Ammon's horn (tissue), 1 donor: ENCODE measurements at regions not wholly inside any gene's neighbourhood (a gene's known extent, or its start where the extent isn't known, plus 50 kb on each side); places are given as distances from the start of the nearest gene placed in this dataset.
"Not testable (repeated sequence)": the region's sequence is repeated elsewhere in the genome, so short reads cannot be mapped to it uniquely, and the experiment has no call there.

Experiments
- DNase-seq: peaks from one replicate; pipeline ENCODE4 v3.0.0-alpha.2; 2016; ENCODE audit warnings: low spot score

DNA sequence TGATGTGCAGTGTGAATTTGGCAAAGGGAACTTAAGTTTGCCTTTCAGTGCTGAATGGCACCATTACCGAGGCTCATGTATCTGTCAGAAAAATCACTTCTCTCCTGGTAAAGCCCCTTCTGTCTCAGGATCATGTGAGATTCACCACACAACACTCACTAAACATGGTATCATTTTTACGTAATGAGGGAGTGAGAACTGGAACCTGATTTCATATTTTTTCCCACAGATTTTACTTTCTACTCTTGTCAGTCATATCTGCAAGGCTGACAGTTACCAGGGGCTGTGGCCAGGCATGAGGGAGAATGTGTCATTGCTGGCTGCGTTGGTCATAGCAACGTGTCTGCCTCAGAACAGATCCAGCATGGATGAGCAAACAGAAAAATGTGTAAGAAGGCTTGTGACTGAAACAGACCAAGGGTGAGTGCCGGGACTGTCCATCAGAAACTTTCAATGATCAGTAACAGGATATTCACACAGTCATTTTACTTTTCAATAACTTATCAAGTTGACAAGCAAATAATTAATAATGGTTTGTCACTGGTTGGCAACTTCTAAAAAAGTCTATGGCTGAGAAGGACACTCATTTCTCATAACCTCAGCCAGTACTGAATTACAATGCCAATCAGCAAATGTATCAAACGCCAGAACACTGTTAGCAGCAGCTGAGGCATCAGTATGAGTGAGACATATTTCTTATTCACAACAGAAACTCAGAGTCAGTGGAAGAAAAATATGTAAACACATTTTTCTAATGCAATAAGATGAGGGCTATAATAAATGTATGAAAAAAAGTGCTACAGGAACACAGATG lies 100.5 kb downstream of the CDC42EP3 start:
- no peak for DNase-seq

DNA sequence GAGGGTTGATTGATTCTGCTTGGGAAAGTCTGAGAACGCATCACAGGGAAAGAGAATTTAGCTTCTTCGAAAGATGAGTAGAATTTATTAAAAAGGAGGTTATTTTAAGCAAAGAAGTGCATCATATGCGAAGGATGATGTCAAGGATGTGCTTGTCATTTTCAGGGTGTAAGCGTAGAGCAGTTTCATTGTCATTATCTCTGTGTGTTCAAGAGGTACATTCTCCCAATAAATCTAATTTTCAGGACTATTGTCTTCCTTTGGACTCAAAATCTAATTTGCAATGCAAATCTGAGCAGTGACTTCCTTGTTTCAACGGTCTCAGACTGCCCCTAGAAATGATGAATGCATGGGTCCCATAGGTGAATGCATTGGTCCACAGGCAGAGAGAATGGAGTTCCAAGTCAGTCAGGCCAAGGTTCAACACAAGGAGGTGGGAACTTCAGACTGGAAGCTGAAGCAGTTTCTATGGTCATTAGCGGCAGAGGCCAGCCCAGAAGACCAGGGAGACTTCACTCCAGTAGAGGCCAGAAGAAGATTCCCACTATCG lies 99.8 kb downstream of the CDC42EP3 start:
- DNase-seq: no peak

DNA sequence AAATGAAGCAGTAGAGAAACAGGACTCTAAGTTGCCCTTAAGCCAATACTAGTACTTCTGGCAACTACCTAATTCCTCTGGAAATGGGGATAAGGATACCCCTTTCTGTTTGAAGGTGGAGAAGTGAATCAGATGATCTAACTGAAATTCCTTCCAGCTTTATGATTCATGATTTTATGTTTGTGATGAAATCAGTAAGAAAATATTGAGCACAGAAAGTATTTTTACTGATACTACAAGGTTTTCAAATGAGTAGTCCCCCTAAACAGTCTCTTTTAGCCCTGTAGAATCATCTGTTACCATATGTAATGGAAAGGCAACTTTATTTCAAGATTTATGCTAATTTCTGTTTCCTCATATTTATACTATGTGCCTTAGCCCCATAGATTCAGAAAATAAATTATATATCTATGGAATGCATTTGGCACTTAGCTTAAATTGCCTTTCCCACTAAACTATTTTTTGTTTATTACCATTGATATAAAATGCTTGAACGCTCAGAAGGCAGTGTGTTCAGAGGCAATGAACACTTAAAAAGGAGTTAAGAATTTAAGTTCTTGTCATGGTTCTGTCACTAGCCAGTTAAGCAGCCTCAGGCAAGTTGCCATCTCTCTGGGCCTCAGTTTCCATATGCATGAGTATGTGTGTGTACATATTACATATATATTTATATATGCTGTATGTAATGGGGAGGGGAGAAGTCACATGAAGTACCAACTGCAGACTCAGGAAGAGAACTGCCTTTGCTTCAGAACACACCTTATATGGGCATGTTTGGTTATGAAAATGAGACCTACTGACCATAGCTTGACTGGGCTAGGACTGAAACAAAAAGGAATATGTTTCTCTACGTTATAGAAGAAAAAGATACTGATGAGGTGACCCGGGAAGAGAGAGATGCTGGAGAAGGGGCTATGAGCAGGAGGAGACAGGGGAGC lies 97.7 kb downstream of the CDC42EP3 start:
- DNase-seq: no peak

DNA sequence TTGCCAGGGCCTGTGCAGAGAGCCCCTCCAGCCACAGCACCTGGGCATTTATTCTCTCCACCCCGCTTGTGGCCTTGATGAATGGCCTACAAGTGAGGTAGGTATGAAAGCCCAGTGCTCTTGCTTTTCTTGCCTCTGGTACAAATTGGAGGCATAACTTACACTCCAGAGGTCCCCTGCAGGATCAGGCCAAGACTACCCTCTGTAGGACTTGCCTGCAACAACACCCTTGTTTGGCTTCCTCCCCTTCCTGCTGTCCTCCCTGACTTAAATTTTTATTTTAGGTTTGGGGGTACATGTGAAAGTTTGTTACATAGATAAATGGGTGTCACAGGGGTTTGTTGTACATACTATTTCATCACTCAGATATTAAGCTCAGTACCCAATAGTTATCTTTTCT lies 95.7 kb downstream of the CDC42EP3 start:
- DNase-seq: no peak

DNA sequence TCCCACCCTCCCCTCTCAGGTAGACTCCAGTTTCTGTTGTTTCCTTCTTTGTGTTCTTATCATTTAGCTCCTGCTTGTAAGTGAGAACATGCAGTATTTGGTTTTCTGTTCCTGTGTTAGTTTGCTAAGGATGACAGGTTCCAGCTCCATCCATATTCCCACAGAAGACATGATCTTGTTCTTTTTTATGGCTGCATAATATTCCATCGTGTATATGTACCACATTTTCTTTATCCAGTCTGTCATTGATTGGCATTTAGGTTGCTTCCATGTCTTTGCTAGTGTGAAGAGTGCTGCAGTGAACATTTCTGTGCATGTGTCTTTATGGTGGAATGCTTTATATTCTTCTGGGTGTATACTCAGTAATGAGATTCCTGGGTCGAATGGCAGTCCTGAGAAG lies 95.2 kb downstream of the CDC42EP3 start:
- not testable (repeated sequence) for DNase-seq

DNA sequence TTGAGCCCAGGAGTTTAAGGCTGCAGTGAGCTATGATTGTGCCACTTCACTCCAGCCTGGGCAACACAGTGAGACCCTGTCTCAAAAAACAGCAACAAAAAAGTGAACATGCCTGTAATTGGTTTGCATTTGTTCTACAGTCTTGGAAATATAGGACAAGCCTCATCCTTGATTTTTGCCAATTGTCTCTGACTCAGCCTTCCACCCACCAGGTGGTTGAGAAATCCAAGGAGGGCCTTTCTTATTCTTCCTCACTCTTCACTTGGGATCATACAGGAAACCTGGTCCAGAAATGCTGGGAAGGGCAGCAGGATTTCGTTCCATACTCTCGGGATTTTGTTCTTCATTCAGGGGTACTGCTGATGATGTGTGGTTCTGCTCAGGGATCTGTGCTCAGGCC lies 94.6 kb downstream of the CDC42EP3 start:
- no peak for DNase-seq

DNA sequence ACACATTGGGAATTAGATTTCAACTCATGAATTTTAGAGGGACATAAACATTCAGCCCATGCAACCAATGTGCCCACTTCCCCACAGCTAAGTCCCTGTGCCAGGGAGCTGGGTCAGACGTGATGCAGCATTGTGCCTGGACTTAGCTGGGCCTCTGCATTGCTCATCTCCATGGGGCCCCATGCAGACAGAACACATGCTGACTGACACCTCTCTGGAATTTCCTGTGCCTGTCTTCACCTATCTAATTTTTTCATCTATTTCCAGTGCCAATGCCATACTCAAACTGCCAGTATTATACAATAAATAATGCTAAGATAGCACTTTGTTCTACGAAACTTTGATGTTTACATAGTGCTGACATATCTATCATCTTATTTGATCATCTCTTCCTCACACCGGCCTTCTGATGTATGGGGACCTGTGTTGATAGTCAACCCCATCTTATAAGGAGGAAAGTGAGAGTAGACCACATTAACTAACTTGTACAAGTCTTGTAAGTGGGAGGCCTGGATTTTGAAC lies 92.2 kb downstream of the CDC42EP3 start:
- DNase-seq: no peak

DNA sequence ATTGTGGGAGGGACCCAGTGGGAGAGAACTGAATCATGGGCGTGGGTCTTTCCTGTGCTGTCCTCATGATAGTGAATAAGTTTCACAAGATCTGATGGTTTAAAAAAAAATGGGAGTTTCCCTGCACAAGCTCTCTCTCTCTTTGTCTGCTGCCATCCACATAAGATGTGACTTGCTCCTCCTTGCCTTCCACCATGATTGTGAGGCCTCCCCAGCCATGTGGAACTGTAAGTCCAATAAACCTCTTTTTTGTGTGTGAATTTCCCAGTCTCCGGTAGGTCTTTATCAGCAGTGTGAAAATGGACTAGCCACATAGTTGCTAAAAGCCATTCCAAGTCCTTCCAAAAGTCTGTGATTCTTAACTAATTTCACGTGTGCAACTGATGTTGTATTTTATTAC lies 91.5 kb downstream of the CDC42EP3 start:
- DNase-seq: not testable (repeated sequence)

DNA sequence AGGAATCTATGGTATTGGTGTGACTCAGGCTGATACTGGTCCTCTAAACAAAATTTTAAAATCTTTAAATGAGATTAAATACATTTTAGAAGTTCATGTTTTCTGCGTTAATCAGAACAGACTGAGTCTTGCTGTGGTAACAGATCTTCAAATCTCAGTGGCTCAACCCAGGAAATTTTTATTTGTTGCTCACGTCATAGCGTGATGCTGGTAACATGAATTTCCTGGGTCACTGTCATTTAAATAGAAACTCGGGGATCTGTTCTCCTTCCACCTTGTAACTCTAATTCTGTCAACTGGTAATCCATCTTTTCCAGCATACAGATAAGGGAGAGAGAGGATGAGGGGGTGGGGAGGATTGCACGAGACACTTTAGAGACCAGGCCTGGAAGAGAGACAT lies 90.0 kb downstream of the CDC42EP3 start:
- DNase-seq: no peak

DNA sequence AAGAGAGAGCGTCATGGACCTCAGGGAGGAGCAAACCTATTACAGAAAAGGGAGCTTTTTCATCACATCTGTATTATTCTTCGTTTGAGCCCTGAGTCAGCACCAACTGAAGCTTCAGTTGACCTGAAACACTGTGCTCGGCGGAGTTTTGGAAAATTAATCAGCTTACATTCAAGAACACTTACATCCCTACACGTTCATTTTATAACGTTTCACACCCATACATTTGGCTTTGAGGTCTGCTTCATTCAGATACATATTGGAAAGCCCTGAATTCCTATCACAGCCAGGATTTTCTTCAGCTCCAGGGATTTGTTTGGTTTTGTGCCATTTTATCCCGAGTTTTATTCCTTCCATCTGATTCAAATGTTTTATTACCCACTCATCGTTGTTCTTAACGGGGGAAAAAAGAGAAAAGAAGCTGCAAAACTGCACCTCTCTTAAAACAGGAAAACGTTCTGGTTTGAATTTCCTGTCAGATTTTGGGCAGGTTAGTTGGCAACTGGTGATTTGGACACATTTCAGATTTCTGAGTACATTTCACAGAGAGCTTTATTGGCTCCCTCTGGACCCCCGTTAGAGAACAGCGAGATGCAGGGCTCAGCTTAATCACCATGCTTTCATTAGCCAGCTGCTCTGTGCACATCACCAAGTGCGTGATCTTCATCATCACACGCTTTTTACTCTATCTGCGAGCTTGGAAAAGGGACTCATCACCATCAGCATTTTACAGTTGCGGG lies 88.8 kb downstream of the CDC42EP3 start:
- peak; percentile 20 for DNase-seq

DNA sequence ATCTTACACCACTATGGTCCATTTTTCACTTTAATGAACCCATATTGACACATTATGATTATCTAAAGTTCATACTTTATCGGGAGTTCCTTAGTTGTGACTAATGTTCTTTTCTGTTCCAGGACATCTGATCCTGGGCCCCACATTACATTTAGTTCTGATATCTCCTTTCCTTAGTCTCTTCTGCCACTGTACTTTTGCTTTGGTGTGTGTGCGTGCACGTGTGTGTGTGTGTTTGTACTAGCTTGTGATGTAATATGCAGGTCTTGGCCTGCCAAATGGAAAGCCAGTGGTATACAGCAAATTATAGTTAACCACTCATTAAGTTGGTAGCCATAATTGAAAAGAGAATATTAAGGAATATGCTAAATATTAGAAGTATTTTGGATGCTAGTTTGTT lies 88.0 kb downstream of the CDC42EP3 start:
- DNase-seq: no peak

DNA sequence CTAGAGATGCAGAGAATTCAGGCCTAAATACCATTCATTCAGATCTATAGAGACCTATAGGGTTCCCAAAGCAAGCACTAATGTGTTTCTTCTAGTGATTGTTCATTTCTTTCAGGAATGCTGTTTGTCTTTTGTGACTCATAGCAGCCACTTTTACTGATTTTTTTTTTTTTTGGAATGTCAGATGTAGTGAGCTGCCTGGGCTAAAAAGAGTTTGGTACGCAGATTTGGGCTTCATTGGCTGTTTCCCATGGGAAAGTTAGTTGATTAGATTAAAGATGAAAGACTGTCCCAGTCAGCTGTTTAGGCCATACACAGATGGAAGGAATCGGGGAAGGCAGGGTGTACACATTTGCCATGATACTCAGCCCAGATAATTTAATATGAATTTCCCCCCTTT lies 87.6 kb downstream of the CDC42EP3 start:
- no peak for DNase-seq

DNA sequence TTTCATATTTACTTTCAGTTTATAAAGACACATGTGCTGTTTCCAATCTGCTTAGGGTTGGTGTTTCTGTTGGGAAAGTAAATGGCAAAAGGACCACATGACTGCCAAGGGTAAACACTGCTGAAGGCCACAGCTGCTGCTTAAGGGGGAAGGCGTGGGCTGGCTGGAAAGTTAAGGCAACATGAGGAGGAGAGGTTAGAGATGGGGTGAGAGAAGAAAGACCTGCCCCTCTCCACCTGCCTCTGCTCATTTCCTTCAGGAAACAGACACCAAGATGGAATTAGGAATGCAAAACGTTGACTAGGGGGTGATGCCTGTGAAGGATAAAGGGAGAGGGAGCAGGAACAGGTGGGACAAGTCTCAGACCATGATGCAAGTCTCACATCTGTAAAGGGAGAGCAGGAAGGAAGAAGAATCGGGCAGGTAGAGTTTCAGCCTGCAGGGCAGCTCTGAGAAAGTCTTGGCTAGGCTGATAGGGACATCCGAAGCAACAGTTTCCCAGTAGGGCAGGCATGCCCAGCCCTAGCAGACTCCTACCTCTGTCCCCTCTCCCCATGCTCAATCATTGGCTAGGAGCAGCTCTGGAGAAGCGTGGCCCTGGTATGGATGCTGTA lies 86.0 kb downstream of the CDC42EP3 start:
- DNase-seq: no peak

DNA sequence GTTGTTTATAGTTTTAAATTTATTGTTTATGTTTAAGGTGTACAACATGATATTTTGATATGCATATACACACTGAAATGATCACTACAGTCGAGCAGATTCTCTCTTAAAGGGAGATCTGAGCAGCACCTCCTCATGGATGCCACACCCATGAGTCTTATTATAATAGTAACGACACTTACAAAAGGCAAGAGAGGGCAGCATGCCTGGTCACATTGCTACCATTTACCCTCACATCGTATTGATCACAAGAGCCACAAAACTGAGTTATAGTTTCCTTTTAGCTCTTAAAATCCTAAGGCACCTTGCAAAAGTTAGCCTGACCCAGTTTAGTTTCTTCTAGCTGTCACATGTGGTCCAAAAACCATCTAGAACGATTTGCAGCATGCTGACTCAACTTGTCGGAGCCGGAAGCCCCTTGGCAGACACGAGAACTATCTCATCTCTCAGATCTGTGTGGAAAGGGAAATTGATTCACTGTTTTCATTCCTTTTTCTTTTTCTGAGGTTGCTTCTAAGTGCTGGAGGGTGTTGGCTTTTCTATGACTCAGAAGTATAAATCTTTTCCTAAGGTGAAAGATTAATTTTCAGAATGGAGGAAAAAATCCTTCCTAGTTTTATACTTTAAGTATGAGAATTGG lies 85.3 kb downstream of the CDC42EP3 start:
- peak; percentile 51 for DNase-seq

DNA sequence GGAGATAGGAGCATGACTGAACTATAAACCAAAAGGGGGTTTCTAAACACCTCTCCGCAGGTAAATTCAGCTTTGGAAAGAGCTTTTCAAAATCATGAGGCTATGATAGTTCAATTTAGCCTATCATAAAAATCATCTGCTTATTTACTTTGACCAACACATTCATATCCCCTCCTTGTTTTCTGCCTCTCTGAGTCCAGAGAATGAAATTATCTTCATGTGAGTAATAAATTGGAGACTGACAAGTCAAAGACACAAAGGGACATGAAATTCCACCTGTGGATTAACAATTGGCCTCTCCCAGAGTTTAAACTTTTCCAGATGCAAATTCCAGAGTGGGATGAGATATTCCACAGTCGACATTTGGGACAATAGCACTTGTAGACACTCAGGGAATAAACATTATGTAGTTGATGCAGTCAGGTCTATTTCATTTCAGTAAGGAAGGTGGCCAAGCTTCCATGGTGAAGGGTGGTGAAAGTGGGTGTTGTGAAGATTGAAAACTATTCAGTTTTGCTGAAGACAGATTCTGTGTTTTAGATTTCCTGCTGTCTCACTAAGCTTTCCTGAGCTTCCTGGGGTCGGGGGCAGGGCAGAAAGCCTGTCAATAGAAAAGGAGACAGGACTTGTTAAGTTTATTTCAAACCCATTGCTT lies 84.7 kb downstream of the CDC42EP3 start:
- no peak for DNase-seq

DNA sequence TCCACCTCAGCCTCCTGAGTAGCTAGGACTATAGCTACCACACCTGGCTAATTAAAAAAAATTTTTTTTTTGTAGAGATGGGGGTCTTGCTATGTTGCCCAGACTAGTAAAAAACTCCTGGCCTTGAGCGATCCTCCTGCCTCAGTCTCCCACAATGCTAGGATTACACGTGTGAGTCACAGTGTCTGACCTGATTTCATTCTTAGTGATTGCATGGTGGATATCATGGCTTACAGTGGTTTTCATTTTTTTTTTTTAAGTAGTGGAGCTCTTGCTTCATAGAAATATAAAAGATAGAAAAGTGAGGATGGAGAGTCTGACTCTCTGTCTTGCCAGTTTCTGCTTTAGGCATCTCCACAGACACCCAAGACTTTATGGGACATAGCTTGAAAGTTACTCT lies 83.6 kb downstream of the CDC42EP3 start:
- no peak for DNase-seq

DNA sequence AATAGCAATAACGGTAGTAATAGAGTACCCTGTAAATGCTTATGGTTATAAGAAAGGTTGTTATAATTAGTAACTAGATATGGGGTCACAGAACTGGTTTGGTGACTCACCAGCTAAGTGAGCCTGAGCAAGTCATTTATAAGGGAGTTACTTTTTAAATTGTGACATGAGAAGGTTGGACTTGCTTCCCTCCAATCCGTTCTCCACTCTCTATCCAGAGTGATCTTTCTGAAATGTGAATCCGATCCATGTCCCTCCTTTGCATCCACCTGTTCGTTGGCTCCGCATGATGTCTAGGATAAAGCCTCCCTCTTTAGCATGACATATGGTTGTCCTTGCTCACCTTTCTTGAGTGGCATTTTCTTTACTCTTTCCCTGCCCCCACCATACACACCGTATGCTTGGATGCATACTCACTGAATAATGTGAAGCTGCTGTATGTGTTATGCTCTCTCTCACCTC lies 83.1 kb downstream of the CDC42EP3 start:
- DNase-seq: no peak

DNA sequence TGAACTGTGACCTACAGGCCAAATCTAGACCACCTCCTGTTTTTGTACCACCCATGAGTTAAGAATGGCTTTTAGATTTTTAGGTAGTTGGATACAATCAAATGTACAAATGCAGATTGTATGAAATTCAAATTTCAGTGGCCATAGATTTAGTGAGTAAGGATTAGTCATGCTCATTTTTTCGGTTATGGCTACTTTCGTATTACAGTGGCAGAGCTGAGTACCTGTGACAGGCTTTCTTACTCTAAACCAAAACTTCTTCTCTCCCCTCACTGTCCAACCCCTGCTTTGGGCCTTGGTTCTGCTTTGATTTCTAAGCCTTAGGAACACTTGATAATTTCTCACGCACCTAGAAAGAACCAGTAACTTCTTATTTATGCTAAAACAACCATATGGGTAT lies 82.1 kb downstream of the CDC42EP3 start:
- no peak for DNase-seq

DNA sequence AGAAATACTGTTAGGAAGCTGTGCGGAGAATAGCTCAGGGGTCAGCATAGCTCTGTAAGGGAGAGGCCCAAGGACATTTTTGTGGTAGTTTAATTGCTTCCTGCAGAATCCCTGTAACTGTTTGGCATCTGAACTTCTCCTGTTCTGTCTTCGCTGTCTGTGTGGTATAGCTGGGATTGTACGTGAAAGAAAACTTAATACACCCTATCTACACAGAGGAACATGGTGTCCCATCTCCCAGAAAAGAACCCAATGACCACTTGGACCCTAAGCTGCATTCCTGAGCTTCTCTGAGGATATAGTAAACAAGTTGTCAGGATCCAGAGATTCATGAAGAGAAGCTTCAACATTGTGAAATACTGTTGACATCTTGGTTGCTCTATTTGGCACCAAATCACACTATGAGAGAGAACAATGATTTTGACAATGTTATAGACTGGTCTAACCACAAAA lies 81.3 kb downstream of the CDC42EP3 start:
- DNase-seq: no peak
